Progenitor cell of endocrine pancreas (in vitro differentiated cells): ENCODE measurements at regions not wholly inside any gene's neighbourhood (a gene's known extent, or its start where the extent isn't known, plus 50 kb on each side); places are given as distances from the start of the nearest gene placed in this dataset.

ENCODE experiments used
- DNase-seq: peaks from one replicate; pipeline ENCODE4 v3.0.0; 2021; ENCODE audit warnings: low spot score; ENCODE audit not compliant: unreplicated experiment
- H3K27ac Mint-ChIP-seq: 2 replicates; pipeline ENCODE4 v1.8.0; 2021; ENCODE audit warnings: mild to moderate bottlenecking, moderate library complexity, mixed read lengths
- H3K27me3 Mint-ChIP-seq: 2 replicates; pipeline ENCODE4 v1.8.0; 2021; ENCODE audit warnings: mixed read lengths
- H3K36me3 Mint-ChIP-seq: 2 replicates; pipeline ENCODE4 v1.8.0; 2022; ENCODE audit warnings: mixed read lengths; ENCODE audit not compliant: insufficient read depth
- H3K4me1 Mint-ChIP-seq: 2 replicates; pipeline ENCODE4 v1.8.0; 2021; ENCODE audit warnings: low read depth, mixed read lengths
- H3K4me3 Mint-ChIP-seq: 2 replicates; pipeline ENCODE4 v1.8.0; 2021; ENCODE audit warnings: low read depth, mild to moderate bottlenecking, moderate library complexity, mixed read lengths
- H3K9me3 Mint-ChIP-seq: 2 replicates; pipeline ENCODE4 v1.8.0; 2021; ENCODE audit warnings: low read depth, mixed read lengths
- TF ChIP-seq, protein P1 (sequence below): fragments of 200-600 bp; sonication (generic); IDR thresholded peaks from one replicate; pipeline ENCODE4 v1.5.0; 2021; ENCODE audit warnings: antibody characterized with exemption, mild to moderate bottlenecking; ENCODE audit not compliant: unreplicated experiment

DNA sequence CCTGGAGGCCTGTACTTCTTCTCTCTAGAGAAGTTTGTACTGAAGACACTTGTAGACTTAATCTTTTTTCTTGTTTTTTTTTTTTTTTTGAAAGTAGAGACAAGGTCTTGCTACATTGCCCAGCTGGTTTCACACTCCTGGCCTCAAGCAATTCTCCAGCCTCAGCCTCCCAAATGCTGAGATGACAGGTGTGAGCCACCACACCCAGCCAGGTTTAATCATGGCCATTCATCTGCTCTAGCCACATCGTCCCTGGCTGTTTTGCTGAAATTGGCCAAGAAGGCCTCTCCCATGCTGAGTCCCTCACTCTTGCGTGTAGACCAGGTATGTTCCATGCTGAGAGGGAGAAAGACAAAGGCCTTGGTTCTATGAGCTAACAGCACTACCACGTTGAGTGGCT, 176.2 kb downstream of the JCAD start:
- no peaks in the 10 kb centered on the region for H3K36me3 Mint-ChIP-seq
- H3K27me3 Mint-ChIP-seq, result no peaks in the 10 kb centered on the region
- TF ChIP-seq, protein P1, sequence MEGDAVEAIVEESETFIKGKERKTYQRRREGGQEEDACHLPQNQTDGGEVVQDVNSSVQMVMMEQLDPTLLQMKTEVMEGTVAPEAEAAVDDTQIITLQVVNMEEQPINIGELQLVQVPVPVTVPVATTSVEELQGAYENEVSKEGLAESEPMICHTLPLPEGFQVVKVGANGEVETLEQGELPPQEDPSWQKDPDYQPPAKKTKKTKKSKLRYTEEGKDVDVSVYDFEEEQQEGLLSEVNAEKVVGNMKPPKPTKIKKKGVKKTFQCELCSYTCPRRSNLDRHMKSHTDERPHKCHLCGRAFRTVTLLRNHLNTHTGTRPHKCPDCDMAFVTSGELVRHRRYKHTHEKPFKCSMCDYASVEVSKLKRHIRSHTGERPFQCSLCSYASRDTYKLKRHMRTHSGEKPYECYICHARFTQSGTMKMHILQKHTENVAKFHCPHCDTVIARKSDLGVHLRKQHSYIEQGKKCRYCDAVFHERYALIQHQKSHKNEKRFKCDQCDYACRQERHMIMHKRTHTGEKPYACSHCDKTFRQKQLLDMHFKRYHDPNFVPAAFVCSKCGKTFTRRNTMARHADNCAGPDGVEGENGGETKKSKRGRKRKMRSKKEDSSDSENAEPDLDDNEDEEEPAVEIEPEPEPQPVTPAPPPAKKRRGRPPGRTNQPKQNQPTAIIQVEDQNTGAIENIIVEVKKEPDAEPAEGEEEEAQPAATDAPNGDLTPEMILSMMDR, result no peak
- no peak overlapping the region for H3K4me3 Mint-ChIP-seq
- H3K27ac Mint-ChIP-seq, result no peak overlapping the region
- no peak for DNase-seq
- peaks cover 17% of the 10 kb centered on the region for H3K4me1 Mint-ChIP-seq
- no peaks in the 10 kb centered on the region for H3K9me3 Mint-ChIP-seq

DNA sequence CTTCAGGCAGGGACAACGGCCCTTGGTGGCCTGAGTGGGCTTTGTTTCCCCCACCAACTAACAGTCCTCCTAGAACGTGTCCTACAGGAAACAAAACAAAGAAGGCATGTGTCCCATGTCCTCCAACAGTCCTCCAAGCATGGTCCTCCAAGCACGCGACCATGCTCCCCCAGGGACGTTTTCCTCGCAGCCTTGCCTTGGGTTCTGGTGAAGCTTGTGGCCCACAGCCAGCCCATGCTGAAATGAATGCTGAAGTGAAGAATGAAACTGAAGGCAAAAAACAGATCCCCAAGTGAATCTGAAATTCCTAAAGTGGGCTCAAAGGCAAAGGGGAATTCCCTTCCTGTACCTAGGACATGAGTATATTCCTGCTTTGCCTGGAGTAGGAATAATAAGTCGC, 176.6 kb downstream of the JCAD start:
- no peaks in the 10 kb centered on the region for H3K27me3 Mint-ChIP-seq
- H3K36me3 Mint-ChIP-seq, result no peaks in the 10 kb centered on the region
- H3K4me3 Mint-ChIP-seq, result no peak overlapping the region
- H3K27ac Mint-ChIP-seq, result no peak overlapping the region
- DNase-seq, result no peak
- peaks cover 17% of the 10 kb centered on the region for H3K4me1 Mint-ChIP-seq
- H3K9me3 Mint-ChIP-seq, result no peaks in the 10 kb centered on the region
- TF ChIP-seq, protein P1, result no peak

DNA sequence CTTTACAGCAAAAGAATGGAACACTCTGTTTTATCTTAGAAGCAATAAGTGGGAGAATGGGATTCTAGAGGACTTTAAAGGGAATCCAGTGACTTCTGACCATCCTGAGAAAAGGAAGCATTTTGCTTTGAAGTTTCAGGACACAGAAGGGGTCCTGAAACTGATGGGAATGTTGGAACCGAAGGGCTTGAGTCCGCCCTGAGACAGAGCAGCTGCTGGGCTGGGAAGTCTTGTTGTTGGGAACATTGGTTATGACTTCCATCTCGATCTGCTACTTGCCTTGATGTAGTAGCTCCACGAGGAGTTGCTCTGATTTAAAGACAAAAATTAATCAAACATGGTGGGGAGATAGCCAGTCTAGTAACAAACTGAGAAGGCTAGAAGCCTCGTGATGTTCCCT, 177.6 kb downstream of the JCAD start:
- DNase-seq, result no peak
- TF ChIP-seq, protein P1, result no peak
- Mint-ChIP-seq H3K27ac (no peak overlapping the region), H3K36me3 (no peaks in the 10 kb centered on the region), H3K9me3 (no peaks in the 10 kb centered on the region), H3K4me3 (no peak overlapping the region), H3K4me1 (peaks cover 17% of the 10 kb centered on the region), H3K27me3 (no peaks in the 10 kb centered on the region)

DNA sequence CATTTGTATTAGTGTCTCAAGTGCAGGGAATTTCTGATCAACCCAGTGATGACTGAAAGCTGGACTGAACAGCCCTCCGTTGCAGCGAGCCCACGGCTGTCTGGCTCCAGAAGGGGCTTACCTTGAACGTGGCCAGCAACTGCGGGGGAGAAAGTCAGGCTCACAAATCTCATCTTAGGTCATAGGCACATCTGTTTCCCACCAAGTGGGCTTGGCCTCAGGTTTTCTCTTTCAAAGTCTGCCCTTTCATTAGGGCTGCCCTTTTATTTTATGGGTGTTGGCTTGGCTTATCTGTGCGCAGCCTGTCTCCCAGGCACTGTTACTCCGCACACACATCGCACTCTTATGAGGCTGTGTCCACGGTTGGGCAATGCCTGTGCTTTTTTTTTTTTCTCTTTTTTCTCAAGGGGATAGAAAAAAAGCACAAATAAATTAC, 178.0 kb downstream of the JCAD start:
- TF ChIP-seq, protein P1, result no peak
- Mint-ChIP-seq H3K4me1 (peaks cover 15% of the 10 kb centered on the region), H3K36me3 (no peaks in the 10 kb centered on the region), H3K27me3 (no peaks in the 10 kb centered on the region), H3K4me3 (no peak overlapping the region), H3K9me3 (no peaks in the 10 kb centered on the region), H3K27ac (no peak overlapping the region)
- DNase-seq, result no peak

DNA sequence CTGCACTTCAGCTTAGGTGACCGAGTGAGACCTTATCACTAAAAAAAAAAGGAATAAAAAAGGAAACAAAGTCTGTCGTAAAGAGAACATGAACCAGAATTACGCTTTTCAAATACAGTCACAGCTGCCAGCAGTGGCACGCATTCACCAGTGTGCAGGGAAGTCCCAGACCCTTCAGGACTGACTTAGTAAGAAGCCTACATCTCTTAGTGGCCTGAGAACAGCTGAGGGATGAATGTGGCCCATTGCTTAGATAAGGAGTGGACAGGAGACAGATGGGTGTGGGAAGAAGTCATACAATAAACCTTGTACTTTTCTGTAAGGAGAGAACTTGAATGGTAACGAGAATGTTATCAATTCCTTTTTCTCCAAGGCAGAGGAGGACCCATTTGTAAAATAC, 178.5 kb downstream of the JCAD start:
- Mint-ChIP-seq H3K4me1 (peaks cover 11% of the 10 kb centered on the region), H3K4me3 (no peak overlapping the region), H3K36me3 (no peaks in the 10 kb centered on the region), H3K9me3 (no peaks in the 10 kb centered on the region), H3K27ac (no peak overlapping the region), H3K27me3 (peaks cover 2% of the 10 kb centered on the region)
- TF ChIP-seq, protein P1, result no peak
- no peak for DNase-seq
